ENCODE measurements at regions not wholly inside any gene's neighbourhood (a gene's known extent, or its start where the extent isn't known, plus 50 kb on each side); places are given as distances from the start of the nearest gene placed in this dataset.

DNA sequence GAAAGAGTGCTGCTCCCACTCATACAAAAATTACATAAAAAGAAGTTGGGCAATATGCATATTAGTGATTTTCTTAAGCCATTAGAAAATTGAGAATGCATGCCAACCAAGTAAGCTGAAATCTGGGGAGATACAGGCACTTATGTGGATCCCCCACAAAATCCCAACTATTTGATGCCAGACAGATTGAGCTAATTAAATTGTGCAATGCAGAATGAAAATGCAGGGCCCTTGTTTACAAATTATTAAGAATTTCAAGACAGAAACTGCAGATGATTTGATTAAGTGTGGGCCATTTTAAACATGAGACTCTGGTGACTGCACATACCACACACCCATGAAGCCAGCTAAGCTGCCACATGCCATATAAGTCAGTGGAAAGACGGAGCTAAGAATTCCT is 554.5 kb downstream of the CBLN2 start:
- TF ChIP-seq, protein P1, sequence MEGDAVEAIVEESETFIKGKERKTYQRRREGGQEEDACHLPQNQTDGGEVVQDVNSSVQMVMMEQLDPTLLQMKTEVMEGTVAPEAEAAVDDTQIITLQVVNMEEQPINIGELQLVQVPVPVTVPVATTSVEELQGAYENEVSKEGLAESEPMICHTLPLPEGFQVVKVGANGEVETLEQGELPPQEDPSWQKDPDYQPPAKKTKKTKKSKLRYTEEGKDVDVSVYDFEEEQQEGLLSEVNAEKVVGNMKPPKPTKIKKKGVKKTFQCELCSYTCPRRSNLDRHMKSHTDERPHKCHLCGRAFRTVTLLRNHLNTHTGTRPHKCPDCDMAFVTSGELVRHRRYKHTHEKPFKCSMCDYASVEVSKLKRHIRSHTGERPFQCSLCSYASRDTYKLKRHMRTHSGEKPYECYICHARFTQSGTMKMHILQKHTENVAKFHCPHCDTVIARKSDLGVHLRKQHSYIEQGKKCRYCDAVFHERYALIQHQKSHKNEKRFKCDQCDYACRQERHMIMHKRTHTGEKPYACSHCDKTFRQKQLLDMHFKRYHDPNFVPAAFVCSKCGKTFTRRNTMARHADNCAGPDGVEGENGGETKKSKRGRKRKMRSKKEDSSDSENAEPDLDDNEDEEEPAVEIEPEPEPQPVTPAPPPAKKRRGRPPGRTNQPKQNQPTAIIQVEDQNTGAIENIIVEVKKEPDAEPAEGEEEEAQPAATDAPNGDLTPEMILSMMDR (IDR thresholded peaks at IDR 0.05): no peak
- TF ChIP-seq POLR2A (IDR thresholded peaks at IDR 0.05): no peak
